ENCODE measurements at regions not wholly inside any gene's neighbourhood (a gene's known extent, or its start where the extent isn't known, plus 50 kb on each side); places are given as distances from the start of the nearest gene placed in this dataset.
"Not testable (repeated sequence)": the region's sequence is repeated elsewhere in the genome, so short reads cannot be mapped to it uniquely, and the experiment has no call there.

DNA sequence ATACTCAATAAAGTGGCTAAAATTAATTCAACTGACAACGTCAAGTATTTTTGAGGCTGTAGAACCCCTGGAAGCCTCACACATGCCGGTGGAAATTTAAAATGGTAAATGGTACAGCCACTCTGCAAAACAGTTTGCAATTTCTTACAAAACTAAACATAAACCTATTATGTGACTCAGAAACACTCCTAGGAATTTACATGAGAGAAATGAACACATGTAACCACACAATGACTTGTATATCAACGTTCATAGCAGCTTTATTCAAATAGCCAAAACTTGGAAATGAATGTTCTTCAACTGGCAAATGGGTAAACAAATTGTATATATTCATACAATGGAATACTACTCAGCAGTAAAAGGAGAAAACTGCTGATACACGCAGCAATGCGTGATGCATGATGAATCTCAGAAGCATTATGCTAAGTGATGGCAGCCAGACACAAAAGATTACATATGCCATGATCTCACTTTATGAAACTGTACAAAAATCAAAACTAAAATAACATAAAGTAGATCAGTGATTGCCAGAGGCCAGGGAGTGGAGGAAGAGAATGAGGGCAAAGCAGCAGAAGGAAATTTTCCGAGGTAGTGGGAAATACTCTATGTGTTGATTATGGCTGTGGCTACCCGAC is 112.5 kb downstream of the FAM50B start:
- no peak for DNase-seq

DNA sequence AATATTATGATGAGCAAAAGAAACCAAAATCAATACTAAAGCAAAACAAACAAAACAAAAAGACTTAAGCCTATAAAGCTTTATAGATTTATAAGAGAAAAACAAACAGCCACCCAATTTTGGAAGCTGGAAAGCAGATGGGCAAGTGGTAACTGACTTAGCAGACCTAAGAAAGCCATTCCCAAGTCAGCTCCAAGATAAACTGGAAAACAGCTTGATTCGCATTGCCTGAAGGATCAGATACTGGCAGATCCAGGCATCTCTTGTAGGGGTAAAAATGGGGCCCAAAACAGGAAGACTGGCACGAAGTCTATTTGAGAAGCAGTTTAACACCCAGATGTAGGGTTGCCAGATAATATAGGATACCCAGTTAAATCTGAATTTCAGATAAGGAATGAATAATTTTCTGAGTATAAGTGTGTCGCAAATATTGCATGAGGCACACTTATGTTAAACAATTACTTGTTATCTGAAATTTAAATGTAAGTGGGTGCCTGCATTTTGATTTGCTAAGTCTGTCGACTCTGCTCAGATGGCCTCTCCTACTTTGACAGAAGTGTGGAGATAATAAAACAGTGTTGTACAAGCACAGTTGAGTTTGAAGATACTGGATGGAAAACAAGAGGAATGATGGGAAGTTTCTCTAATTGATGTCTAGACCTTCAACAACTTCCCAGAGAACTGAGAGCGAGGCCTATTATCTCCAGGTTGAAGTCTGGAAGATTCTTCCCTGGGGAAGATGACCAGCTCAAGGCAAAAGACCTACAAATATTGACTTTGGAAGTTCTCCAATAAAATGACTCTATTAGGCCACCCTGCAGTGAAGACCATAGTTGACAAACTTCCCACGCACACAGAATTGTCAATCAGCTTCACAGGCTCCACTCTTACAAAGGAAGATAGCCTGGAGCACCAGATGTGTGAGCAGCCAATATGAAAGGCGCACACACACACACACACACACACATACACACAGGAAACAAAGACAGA is 113.4 kb downstream of the FAM50B start:
- DNase-seq: no peak

DNA sequence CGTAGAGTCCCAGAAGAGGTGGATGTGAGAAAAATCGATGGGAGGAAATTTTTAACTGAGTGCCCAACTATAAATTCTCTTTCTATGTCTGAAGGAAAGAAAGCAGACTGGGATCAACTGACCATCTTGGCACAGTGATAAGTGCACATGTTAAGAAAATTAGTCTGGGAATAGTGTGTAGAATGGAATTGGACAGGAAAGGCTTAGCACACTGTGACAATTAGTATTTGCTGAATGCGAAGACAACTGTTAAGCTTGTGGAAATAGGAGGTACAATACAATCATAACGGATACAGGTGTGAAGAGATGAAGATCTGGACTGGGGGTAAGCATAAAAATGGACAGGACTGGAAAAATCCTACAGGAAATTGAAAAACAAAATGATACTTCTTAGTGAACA is 114.3 kb downstream of the FAM50B start:
- DNase-seq: no peak

DNA sequence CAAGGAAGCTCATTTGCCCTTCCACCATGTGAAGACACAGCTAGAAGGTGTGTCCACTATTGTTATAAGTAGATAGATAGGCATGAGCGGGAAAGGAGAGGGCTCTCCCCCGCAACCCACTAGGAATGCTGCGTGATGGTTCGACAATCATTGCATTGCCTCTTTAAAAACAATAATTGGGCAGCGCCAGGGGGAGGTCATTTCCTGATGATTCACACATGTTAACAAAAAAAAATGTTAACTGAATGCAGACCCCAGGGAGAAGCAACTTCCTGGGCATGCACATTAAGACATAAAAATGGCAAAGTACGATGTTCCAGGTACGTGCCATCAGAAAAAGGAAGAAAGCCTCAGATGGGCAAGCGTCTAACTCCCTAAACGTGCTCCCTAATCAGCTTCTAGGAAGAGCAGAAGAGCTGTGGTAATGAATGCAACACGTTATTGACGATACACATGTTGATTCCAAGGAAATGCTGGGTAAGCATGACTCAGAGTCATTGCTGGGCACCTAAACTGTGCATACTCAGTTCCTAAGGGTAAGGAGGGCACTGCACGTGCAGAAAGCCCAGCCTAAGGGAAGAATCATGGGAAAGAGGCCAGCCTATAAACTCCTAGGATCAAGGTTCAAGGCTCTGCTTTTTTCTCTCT is 113.7 kb downstream of the FAM217A start:
- DNase-seq: no peak

DNA sequence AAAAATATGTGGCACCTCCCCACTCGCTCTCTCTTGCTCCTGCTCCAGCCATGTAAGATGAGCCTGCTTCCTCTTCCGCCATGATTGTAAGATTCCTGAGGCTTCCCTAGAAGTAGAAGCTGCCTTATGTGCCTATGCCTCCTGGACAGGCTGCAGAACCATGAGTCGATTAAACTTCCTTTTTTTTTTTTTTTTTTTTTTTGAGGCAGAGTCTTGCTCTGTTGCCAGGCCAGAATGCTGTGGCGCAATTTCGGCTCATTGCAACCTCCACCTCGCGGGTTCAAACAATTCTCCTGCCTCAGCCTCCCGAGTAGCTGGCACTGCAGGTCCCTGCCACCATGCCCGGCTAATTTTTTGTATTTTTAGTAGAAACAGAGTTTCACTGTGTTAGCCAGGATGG is 112.5 kb downstream of the FAM217A start:
- no peak for DNase-seq

DNA sequence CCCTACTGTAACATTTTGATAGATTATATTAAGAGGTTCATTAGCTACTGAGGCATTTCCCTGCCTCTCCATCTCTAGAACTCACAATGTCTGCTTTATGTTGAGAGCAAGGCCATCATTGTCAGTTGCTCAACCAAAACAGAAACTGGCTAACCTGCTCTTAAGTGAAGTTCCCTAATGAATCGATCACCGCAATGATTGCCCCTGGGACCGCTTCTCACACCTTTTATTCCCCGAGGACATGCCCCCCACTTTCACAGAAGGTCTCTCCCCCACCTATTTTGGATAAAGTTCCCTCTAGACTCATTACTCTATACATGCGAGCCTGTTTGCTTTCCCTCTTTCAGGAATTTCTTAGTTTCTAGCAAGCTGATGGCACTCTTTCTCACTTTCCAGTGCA is 108.8 kb downstream of the FAM217A start:
- no peak for DNase-seq

DNA sequence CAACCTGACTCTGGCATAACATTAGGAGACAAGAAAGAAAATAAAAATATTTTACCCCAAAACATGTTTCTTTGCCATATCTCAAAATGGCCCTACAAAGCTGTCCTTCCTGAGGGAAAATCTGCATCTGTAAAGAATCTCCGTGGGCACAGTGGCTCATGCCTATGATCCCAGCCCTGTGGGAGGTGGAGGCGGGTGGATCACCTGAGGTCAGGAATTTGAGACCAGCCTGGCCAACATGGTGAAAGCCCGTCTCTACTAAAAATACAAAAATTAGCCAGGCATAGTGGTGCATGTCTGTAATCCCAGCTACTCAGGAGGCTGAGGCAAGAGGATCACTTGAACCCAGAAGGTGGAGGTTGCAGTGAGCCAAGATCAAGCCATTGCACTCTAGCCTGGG is 105.8 kb downstream of the FAM217A start:
- DNase-seq: not testable (repeated sequence)

DNA sequence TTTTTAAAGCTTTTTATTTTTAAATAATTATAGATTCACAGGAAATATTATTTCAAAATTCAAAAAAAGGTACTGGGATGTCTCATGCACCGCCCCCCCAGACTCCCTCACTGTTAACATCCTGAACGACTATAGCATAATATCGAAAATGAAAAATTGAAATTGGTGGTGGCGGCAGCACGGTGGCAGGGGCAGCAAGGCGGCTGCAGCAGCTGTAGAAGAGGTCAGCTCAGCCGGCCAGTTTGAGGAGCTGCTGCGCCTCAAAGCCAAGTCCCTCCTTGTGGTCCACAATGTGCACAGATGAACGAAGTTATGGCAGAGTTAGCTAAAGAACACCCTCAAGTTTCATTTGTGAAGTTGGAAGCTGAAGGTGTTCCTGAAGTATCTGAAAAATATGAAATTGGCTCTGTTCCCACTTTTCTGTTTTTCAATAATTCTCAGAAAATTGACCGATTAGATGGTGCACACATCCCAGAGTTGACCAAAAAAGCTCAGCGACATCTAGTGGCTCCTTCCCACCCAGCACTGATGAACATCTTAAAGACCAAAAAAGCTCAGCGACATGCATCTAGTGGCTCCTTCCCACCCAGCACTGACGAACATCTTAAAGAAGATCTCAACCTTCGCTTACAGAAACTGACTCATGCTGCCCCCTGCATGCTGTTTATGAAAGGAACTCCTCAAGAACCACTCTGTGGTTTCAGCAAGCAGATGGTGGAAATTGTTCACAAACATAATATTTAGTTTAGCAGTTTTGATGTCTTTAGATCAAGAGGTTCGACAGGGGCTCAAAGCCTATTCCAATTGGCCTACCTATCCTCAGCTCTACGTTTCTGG is 100.8 kb downstream of the FAM217A start:
- peak in 22 of 51 donors; percentile 0 to 52 (median 14) for DNase-seq

DNA sequence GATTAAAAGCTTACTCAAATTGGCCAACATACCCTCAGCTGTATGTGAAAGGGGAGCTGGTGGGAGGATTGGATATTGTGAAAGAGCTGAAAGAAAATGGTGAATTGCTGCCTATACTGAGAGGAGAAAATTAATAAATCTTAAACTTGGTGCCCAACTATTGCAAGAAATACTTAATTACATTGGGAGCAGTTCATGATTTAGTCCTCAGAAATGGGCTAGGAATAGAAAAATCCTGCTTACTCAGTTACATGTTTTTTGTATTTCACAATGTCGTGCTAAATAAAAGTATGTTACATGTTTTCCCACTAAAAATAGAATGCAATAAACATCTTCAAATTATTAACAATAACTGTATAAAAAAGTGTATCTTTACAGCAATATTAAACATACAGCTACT is 100.0 kb downstream of the FAM217A start:
- DNase-seq: not testable (repeated sequence)

DNA sequence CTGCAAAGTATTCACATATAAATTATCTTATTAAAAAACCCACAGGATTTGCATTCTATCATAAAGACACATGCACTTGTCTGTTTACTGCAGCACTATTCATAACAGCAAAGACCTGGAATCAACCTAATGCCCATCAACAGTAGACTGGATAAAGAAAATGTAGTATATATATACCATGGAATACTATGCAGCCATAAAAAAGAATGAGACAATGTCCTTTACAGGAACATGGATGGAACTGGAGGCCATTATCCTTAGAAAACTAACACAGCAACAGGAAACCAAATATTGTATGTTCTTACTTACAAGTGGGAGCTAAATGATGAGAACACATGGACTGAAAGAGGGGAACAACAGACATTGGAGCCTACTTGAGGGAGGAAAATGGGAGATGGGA is 97.0 kb downstream of the FAM217A start:
- DNase-seq: no peak

DNA sequence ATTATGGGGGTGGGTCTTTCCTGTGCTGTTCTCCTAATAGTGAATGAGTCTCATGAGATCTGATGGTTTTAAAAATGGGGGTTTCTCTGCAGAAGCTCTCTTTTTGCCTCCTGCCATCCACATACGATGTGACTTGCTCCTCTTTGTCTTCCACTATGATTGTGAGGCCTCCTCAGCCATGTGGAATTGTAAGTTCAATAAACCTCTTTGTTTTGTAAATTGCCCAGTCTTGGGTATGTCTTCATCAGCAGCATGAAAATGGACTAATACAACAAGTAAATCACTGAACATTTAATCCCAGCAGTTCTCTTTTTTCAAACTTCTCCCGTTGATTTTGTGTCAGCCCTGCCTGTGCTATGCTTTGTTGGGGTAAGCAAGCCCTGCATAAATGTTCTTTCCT is 95.2 kb downstream of the FAM217A start:
- DNase-seq: no peak

DNA sequence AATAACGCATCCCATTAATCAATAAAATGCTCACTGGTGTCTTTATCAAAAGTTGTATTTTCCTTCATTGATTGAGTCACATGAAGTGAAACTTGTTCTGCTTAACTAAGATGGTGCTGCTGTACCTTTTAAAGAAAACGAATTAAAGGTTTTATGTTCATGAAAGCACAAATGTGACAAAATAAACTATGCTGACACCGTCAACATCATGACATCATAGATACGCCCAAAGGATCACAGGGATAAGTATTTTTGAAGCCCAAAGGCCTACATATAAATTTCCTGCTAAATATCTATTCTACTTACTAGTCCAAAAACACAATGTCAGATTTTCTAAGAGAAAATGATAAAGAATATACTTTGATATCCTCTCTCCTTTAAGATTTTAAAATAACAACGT is 94.4 kb downstream of the FAM217A start:
- no peak for DNase-seq

DNA sequence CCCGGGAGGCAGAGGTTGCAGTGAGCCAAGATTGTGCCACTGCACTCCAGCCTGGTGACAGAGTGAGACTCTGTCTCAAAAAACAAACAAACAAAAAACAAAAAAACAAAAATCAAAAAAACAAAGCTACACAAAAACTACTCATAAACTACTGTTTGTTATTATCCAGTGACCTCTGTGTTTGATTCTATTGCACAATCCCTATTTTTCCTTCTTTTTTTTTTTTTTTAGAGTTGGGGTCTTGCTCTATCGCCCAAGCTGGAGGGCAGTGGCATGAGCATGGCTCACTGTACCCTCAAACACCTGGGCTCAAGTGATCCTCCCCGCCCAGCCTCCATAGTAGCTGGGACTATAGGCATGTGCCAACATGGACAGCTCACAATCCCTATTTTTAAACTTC is 92.7 kb downstream of the FAM217A start:
- no peak for DNase-seq

DNA sequence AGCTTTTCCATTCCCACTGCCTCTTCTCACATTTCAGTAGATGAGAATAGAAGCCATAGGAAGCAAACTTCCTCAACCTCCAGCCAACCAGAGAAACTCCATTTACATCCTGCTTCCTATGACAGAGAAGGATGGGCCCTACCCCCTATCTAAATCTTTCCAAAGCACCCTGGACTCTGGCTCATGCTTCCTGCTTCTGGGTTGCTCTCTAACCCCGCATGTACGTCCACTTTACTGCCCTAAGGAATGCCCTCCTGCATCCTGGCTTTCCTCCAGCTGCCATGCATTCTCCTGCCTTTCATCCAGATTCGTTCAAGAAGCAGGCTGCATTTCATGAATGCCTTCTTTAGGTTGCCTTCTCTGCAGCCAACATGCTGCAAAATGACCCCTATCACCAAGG is 91.9 kb downstream of the FAM217A start:
- DNase-seq: no peak

DNA sequence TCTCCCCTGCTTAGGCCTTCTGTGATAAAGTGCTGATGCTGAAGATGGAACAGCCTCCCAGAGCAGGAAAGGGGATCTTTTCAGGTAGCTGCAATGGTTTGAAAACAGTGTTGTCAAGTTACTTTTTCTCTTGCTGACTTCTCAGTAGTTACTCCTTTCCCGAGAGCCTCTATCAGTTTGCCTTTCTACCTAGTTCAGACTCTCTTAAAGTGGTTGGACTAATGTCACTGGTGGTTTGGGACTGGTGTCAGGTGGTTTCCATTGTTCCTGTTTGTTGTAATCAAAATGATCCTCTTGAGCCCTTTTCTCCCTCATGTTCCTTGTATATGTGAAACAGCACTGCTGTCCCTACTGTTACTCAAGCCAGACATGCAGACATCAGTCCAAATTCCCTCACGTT is 91.4 kb downstream of the FAM217A start:
- no peak for DNase-seq

DNA sequence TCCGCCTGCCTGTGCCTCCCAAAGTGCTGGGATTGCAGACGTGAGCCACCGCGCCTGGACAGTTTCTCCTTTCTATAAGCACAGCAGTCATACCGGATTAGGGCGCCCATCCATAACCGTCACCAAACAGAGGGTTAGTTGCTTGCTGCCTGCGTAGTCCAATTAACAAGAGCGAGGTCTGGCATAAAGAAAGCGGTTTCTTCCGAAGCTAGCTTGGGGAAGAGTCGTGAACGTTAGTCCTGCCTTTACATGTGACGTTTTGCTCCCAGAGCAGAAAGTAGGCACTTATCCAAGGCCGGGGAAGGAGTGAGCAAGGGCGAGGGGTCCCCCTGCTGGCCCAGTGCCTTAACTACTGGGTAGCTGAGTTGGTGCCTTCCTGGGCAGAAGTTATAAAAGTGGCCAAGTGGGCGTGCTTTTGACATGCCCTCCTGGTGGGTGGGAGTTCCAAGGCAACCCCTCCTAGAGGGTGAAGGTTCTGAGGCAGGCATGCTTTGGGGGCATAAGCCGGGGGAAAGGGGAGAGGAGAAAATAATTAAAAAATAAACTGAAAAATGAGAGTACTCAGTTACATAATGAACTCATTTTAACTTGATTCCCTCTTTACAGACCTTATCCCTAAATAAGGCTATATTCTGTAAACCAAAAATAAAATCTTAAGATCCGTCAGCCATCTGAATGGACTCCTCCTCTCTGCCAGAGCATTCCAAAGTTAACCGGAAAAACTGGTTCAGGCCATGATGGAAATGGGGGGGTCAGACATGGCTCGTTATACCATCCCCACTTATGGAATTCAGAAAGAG is 88.0 kb downstream of the FAM217A start:
- DNase-seq: peak; percentile 25 to 89 (median 71)

DNA sequence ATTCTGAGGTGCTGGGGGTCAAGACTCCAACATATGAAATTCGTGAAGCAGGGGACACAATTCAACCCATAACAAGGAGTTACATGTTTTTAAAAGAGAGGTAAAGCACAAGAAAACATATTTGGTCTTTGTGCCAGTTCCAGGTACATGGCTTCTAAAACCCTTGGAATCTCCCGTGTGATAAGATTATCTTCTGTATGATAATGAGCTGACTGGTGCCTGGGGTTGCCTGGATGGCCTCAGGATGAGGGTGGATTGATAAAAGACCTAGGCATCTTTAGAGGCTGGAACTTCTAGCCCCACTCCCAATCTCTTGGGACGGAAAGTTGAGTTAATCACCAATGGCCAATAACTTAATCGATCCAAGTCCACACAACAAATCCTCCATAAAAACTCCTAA is 87.0 kb downstream of the FAM217A start:
- DNase-seq: no peak

DNA sequence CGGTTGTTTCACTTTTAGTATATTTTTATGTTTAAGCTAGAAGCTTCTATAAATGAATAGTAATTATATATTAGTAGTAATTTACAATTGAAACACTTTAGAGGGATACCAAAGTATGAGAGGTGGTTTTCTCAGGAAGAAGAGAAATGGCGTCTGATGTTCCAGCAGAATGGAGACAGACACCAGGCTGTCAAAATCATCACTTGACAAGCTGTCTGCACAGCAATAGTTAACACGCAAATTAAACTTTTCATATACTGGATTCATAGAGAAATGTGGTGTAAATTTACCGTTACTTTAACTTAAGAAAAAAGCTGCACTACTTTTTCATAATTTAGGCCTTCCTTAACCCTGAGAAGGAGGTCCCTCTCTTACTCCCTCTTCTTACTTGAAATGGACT is 82.6 kb downstream of the FAM217A start:
- DNase-seq: no peak

DNA sequence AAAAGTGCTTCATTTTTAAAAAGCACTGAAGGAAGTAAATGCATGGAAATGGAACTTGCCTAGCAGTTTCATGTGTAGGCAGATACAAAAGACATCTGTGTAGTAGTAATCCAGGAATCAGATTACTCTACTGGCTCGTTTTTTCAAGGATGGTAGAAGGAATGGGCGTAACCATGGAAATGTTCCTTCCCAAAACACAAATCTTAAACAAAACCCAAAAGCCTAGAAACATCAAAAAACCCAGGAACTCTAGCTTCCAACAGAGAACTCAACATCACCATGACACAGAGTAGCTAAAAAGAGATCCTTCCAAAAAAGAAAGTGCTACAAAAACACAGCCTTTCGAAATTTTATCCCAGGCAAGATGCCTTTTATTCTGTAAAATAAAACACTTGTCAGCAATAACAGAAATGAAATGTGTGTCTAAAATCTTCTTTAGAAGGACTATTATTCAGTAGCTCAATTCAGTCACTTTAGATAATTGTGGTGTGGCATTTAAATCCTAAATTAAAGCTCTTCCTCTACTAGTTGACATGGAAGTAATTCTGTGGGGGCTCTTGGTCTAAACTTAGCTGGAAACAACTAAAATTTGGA is 81.7 kb downstream of the FAM217A start:
- peak in 2 of 51 donors; percentile 19 to 34 for DNase-seq
